ENCODE measurements at regions not wholly inside any gene's neighbourhood (a gene's known extent, or its start where the extent isn't known, plus 50 kb on each side); places are given as distances from the start of the nearest gene placed in this dataset.

- ChIA-PET CTCF (ENCODE audit: low intra/inter-chr PET ratio, low total read pairs) (no interaction called here), POLR2A (no interaction called here)
- no TSS peak for BruUV-seq (replicated peaks)
- Histone ChIP-seq H3K4me1 (ENCODE audit: insufficient read depth, low read length) (no peaks in the 10 kb centered on the region), H3K4me3 (replicated peaks in 1 of 3; ENCODE audit: insufficient read depth in 1 of 3, low read depth in 2 of 3, low read length in 3 of 3) (no peak overlapping the region), H3K4me2 (ENCODE audit: low read depth, low read length) (no peak overlapping the region), H3K27me3 (ENCODE audit: control insufficient read depth in 1 of 2, insufficient read depth in 2 of 2, low read length in 2 of 2) (0 out of 5 replicates have a peak, but pooled peaks cover 0 to 5% of the 10 kb centered on the region in 2 experiments), H3K36me3 (replicated peaks in 1 of 2; ENCODE audit: control insufficient read depth in 1 of 2, insufficient read depth in 2 of 2, low read length in 2 of 2) (no peaks in the 10 kb centered on the region), H2AFZ (ENCODE audit: low read length) (no peak overlapping the region), H3K79me2 (ENCODE audit: insufficient read depth, low read length) (no peaks in the 10 kb centered on the region), H3K27ac (ENCODE audit: extremely low read length, insufficient read depth, low read length) (no peak overlapping the region), H3K9ac (ENCODE audit: insufficient read depth, low read depth, low read length) (no peak overlapping the region), H3K9me3 (ENCODE audit: low read length) (no peaks in the 10 kb centered on the region), H4K20me1 (ENCODE audit: insufficient read depth, low read length) (no peaks in the 10 kb centered on the region)
- DNase-seq (ENCODE audit: low spot score) (no peak), ATAC-seq (no peak), FAIRE-seq (no peak)
- intact Hi-C loops (cut with micrococcal nuclease; ENCODE audit: unreplicated experiment) (no loop called here), in situ Hi-C loops (cut with HindIII; ENCODE audit: extremely low pct_ligation_motif_present, low pct_unique_long_range_greater_than_20kb) (no loop called here)
- TF ChIP-seq ZNF749 (CRISPR knock-in tag; IDR thresholded peaks at IDR 0.05; ENCODE audit: borderline replicate concordance) (no peak), RBAK (CRISPR knock-in tag; IDR thresholded peaks at IDR 0.05) (no peak), ZNF563 (CRISPR knock-in tag; IDR thresholded peaks at IDR 0.05) (no peak), ZNF879 (CRISPR knock-in tag; IDR thresholded peaks at IDR 0.05) (no peak), HNF4G (IDR thresholded peaks at IDR 0.05; ENCODE audit: borderline replicate concordance, low read depth, low read length) (no peak), HNF4G (CRISPR knock-in tag; IDR thresholded peaks at IDR 0.05; ENCODE audit: borderline replicate concordance, low read depth) (no peak), SNAPC5 (CRISPR knock-in tag; IDR thresholded peaks at IDR 0.05; ENCODE audit: borderline replicate concordance) (no peak), PCBP2 (optimal IDR thresholded peaks at IDR 0.05; ENCODE audit: low read depth, low read length, poor library complexity, severe bottlenecking) (no peak), ZNF281 (CRISPR knock-in tag; IDR thresholded peaks at IDR 0.05; ENCODE audit: borderline replicate concordance) (no peak), CSRNP2 (CRISPR knock-in tag; conservative IDR thresholded peaks at IDR 0.05; ENCODE audit: low read depth) (no peak), HDAC6 (IDR thresholded peaks at IDR 0.05; ENCODE audit: low read depth, low read length) (no peak)
- WGBS (ENCODE audit: low lambda C conversion rate), result 34% methylated on average over 4 of the region's 4 CpGs
These were observed 55.9 kb downstream of the MAP10 start for GRCh38 chr1:232861107-232861506.
